Fibroblast of lung (primary cell): ENCODE measurements at regions not wholly inside any gene's neighbourhood (a gene's known extent, or its start where the extent isn't known, plus 50 kb on each side); places are given as distances from the start of the nearest gene placed in this dataset.

ENCODE experiments used
- DNase-seq, 2 donors: peaks; one replicate each; pipeline versions ENCODE4 v3.0.0 to v3.0.0-alpha.2; 2010; ENCODE audit warnings: low read depth in 2 of 2
- H2AFZ ChIP-seq: 2 replicates; pipeline ENCODE4 v1.5.1; 2012; ENCODE audit warnings: low read length, control low read depth, inconsistent platforms
- H3K27ac ChIP-seq: 2 replicates; pipeline ENCODE4 v1.5.1; 2011; ENCODE audit warnings: low read length, control low read depth; ENCODE audit not compliant: insufficient read depth
- H3K27me3 ChIP-seq: 2 replicates; pipeline ENCODE4 v1.5.1; 2011; ENCODE audit warnings: mild to moderate bottlenecking, low read length; ENCODE audit not compliant: control insufficient read depth, insufficient read depth
- H3K36me3 ChIP-seq: 2 replicates; pipeline ENCODE4 v1.5.1; 2011; ENCODE audit warnings: low read length; ENCODE audit not compliant: control insufficient read depth, insufficient read depth
- H3K4me1 ChIP-seq: 2 replicates; pipeline ENCODE4 v1.5.1; 2011; ENCODE audit warnings: low read length; ENCODE audit not compliant: control insufficient read depth, insufficient read depth; ENCODE audit errors: extremely low read depth
- H3K4me2 ChIP-seq: 2 replicates; pipeline ENCODE4 v1.5.1; 2011; ENCODE audit warnings: low read length, control low read depth; ENCODE audit not compliant: insufficient read depth; ENCODE audit errors: extremely low read depth
- H3K4me3 ChIP-seq, 4 experiments: fragments of 200-600 bp in 1 of 4; sonication (generic) in 1 of 4; replicated peaks in 1 of 4; 2 replicates each; pipeline ENCODE4 v1.5.1; 2011 to 2016; ENCODE audit warnings: low read length in 4 of 4, low read depth in 3 of 4, mild to moderate bottlenecking in 3 of 4, control low read depth in 2 of 4, inconsistent platforms in 1 of 4, mixed read lengths in 1 of 4; ENCODE audit not compliant: insufficient read depth in 1 of 4; ENCODE audit errors: control extremely low read depth in 1 of 4
- H3K79me2 ChIP-seq: 2 replicates; pipeline ENCODE4 v1.5.1; 2012; ENCODE audit warnings: mild to moderate bottlenecking, low read length, inconsistent platforms; ENCODE audit not compliant: control insufficient read depth, insufficient read depth
- H3K9ac ChIP-seq: 2 replicates; pipeline ENCODE4 v1.5.1; 2011; ENCODE audit warnings: mild to moderate bottlenecking, low read length, control low read depth; ENCODE audit not compliant: insufficient read depth
- H3K9me3 ChIP-seq: 2 replicates; pipeline ENCODE4 v1.5.1; 2012; ENCODE audit warnings: low read depth, low read length; ENCODE audit not compliant: control insufficient read depth, insufficient read depth
- H4K20me1 ChIP-seq: 2 replicates; pipeline ENCODE4 v1.5.1; 2011; ENCODE audit warnings: low read length; ENCODE audit not compliant: control insufficient read depth, insufficient read depth; ENCODE audit errors: extremely low read depth
- CTCF ChIP-seq, 2 donors: IDR thresholded peaks in 1 of 2; conservative IDR thresholded peaks in 1 of 2; 1 replicate in 1 of 2; 2 replicates in 1 of 2; pipeline ENCODE4 v1.5.1; 2011 to 2012; ENCODE audit warnings: low read length in 2 of 2, control low read depth in 1 of 2, inconsistent platforms in 1 of 2, low read depth in 1 of 2, mild to moderate bottlenecking in 1 of 2
- EZH2 ChIP-seq: IDR thresholded peaks from 2 replicates; pipeline ENCODE4 v1.5.1; 2012; ENCODE audit warnings: low read length, control low read depth, mild to moderate bottlenecking; ENCODE audit errors: missing control alignments

- H2AFZ ChIP-seq, result no peak overlapping the region
- DNase-seq, result no peak
- H3K9me3 ChIP-seq, result no peaks in the 10 kb centered on the region
- H3K4me3 ChIP-seq, result no peak overlapping the region
- H4K20me1 ChIP-seq, result no peaks in the 10 kb centered on the region
- no peak for TF ChIP-seq CTCF (conservative IDR thresholded peaks at IDR 0.05 in 1 of 2, IDR thresholded peaks at IDR 0.05 in 1 of 2; ENCODE audit: low read depth in 1 of 2, low read length in 2 of 2)
- TF ChIP-seq EZH2, result no peak
- no peaks in the 10 kb centered on the region for H3K79me2 ChIP-seq
- H3K27me3 ChIP-seq, result no peaks in the 10 kb centered on the region
- no peak overlapping the region for H3K4me2 ChIP-seq
- no peaks in the 10 kb centered on the region for H3K4me1 ChIP-seq
- H3K9ac ChIP-seq, result no peak overlapping the region
- H3K27ac ChIP-seq, result no peak overlapping the region
- no peaks in the 10 kb centered on the region for H3K36me3 ChIP-seq
Measured at GRCh38 chr4:164378361-164378760, 375.6 kb upstream of the SMIM31 start.

- Histone ChIP-seq H3K9me3 (no peaks in the 10 kb centered on the region), H3K9ac (no peak overlapping the region), H3K36me3 (no peaks in the 10 kb centered on the region), H3K4me2 (no peak overlapping the region), H3K4me1 (no peaks in the 10 kb centered on the region), H3K79me2 (no peaks in the 10 kb centered on the region), H3K27me3 (no peaks in the 10 kb centered on the region), H4K20me1 (no peaks in the 10 kb centered on the region), H2AFZ (no peak overlapping the region), H3K4me3 (no peak overlapping the region), H3K27ac (no peak overlapping the region)
- no peak for DNase-seq
- no peak for TF ChIP-seq EZH2
Measured at GRCh38 chr4:164379694-164380093, 374.2 kb upstream of the SMIM31 start.

- Histone ChIP-seq H3K9ac (no peak overlapping the region), H3K79me2 (no peaks in the 10 kb centered on the region), H3K9me3 (no peaks in the 10 kb centered on the region), H3K27me3 (no peaks in the 10 kb centered on the region), H2AFZ (no peak overlapping the region), H4K20me1 (no peaks in the 10 kb centered on the region), H3K4me1 (no peaks in the 10 kb centered on the region), H3K36me3 (no peaks in the 10 kb centered on the region), H3K4me2 (no peak overlapping the region), H3K27ac (no peak overlapping the region), H3K4me3 (no peak overlapping the region)
- no peak for DNase-seq
- no peak for TF ChIP-seq EZH2
- no peak for TF ChIP-seq CTCF (conservative IDR thresholded peaks at IDR 0.05 in 1 of 2, IDR thresholded peaks at IDR 0.05 in 1 of 2; ENCODE audit: low read depth in 1 of 2, low read length in 2 of 2)
Measured at GRCh38 chr4:164381859-164382258, 372.1 kb upstream of the SMIM31 start.
